Spinal cord (tissue), 9 donors: ENCODE measurements at regions not wholly inside any gene's neighbourhood (a gene's known extent, or its start where the extent isn't known, plus 50 kb on each side); places are given as distances from the start of the nearest gene placed in this dataset.

Experiments used
- DNase-seq, 6 donors: peaks; one replicate each; pipeline versions ENCODE4 v3.0.0 to v3.0.0-alpha.2; 2013 to 2015; ENCODE audit warnings: low spot score in 6 of 6, low read depth in 4 of 6
- H3K27ac ChIP-seq: one replicate; pipeline ENCODE4 v1.5.1; 2013; ENCODE audit warnings: low read depth, low read length, control low read depth
- H3K27me3 ChIP-seq: one replicate; pipeline ENCODE4 v1.6.1; 2013; ENCODE audit warnings: low read length; ENCODE audit not compliant: control insufficient read depth, insufficient read depth
- H3K36me3 ChIP-seq: one replicate; pipeline ENCODE4 v1.6.1; 2013; ENCODE audit warnings: low read length; ENCODE audit not compliant: control insufficient read depth, insufficient read depth
- H3K4me1 ChIP-seq: one replicate; pipeline ENCODE4 v1.6.1; 2013; ENCODE audit warnings: low read length; ENCODE audit not compliant: control insufficient read depth, insufficient read depth
- H3K4me3 ChIP-seq: one replicate; pipeline ENCODE4 v1.5.1; 2013; ENCODE audit warnings: low read depth, low read length, control low read depth
- H3K9me3 ChIP-seq: one replicate; pipeline ENCODE4 v1.6.1; 2013; ENCODE audit warnings: low read length; ENCODE audit not compliant: control insufficient read depth, insufficient read depth
- WGBS: methylation state at CpG from one replicate; pipeline ENCODE4 v1.1.5; 2013; ENCODE audit warnings: missing lambda C conversion rate; ENCODE audit not compliant: insufficient coverage; 5-methylcytosine and 5-hydroxymethylcytosine counted together
- donor health status: healthy.

GRCh38 chr19:30215248-30215647 lies 156.9 kb upstream of the ZNF536 start:
- WGBS, result no CpG with 5 or more reads among the region's 3 CpGs
- no peak for DNase-seq
- no peaks in the 10 kb centered on the region for H3K4me1 ChIP-seq
- no peaks in the 10 kb centered on the region for H3K9me3 ChIP-seq
- no peaks in the 10 kb centered on the region for H3K27me3 ChIP-seq
- H3K36me3 ChIP-seq, result no peaks in the 10 kb centered on the region
- no peak overlapping the region for H3K27ac ChIP-seq
- H3K4me3 ChIP-seq, result no peak overlapping the region

GRCh38 chr19:30216453-30216852 lies 155.7 kb upstream of the ZNF536 start:
- no peaks in the 10 kb centered on the region for H3K9me3 ChIP-seq
- no peaks in the 10 kb centered on the region for H3K4me1 ChIP-seq
- no peak for DNase-seq
- WGBS, result no CpG with 5 or more reads among the region's 4 CpGs
- no peak overlapping the region for H3K27ac ChIP-seq
- H3K4me3 ChIP-seq, result no peak overlapping the region
- H3K27me3 ChIP-seq, result no peaks in the 10 kb centered on the region
- no peaks in the 10 kb centered on the region for H3K36me3 ChIP-seq

GRCh38 chr19:30217461-30217860 lies 154.7 kb upstream of the ZNF536 start:
- 83% methylated on average over 4 of the region's 5 CpGs for WGBS
- Histone ChIP-seq H3K27ac (no peak overlapping the region), H3K27me3 (peaks cover 4% of the 10 kb centered on the region), H3K9me3 (no peaks in the 10 kb centered on the region), H3K4me3 (no peak overlapping the region), H3K36me3 (no peaks in the 10 kb centered on the region), H3K4me1 (peaks cover 5% of the 10 kb centered on the region)
- DNase-seq, result no peak

- Histone ChIP-seq H3K36me3 (no peaks in the 10 kb centered on the region), H3K27ac (no peak overlapping the region), H3K4me1 (peaks cover 19% of the 10 kb centered on the region), H3K9me3 (no peaks in the 10 kb centered on the region), H3K27me3 (peaks cover 14% of the 10 kb centered on the region), H3K4me3 (no peak overlapping the region)
- WGBS, result 88% methylated on average over 5 of the region's 5 CpGs
- DNase-seq, result no peak
Observed at GRCh38 chr19:30219702-30220101, 152.5 kb upstream of the ZNF536 start.

GRCh38 chr19:30221176-30221575 lies 151.0 kb upstream of the ZNF536 start:
- Histone ChIP-seq H3K9me3 (no peaks in the 10 kb centered on the region), H3K4me3 (no peak overlapping the region), H3K4me1 (peaks cover 25% of the 10 kb centered on the region), H3K27ac (no peak overlapping the region), H3K27me3 (peaks cover 22% of the 10 kb centered on the region), H3K36me3 (no peaks in the 10 kb centered on the region)
- no peak for DNase-seq
- WGBS, result 71% methylated on average over 1 of the region's 6 CpGs

- H3K27me3 ChIP-seq, result peaks cover 32% of the 10 kb centered on the region
- peaks cover 32% of the 10 kb centered on the region for H3K4me1 ChIP-seq
- H3K27ac ChIP-seq, result no peak overlapping the region
- WGBS, result 4% methylated on average over 39 of the region's 39 CpGs
- peak in 1 of 6 donors; percentile 47 for DNase-seq
- no peak overlapping the region for H3K4me3 ChIP-seq
- no peaks in the 10 kb centered on the region for H3K36me3 ChIP-seq
- H3K9me3 ChIP-seq, result no peaks in the 10 kb centered on the region
Observed at GRCh38 chr19:30222428-30222873, 149.7 kb upstream of the ZNF536 start.

GRCh38 chr19:30222992-30223865 lies 149.0 kb upstream of the ZNF536 start:
- Histone ChIP-seq H3K36me3 (no peaks in the 10 kb centered on the region), H3K27ac (no peak overlapping the region), H3K27me3 (peaks cover 33% of the 10 kb centered on the region), H3K4me1 (peaks cover 37% of the 10 kb centered on the region), H3K9me3 (no peaks in the 10 kb centered on the region), H3K4me3 (no peak overlapping the region)
- 10% methylated on average over 28 of the region's 36 CpGs for WGBS
- peak in 2 of 6 donors; percentile 60 to 68 for DNase-seq

- peaks cover 34% of the 10 kb centered on the region for H3K27me3 ChIP-seq
- peak in 1 of 6 donors; percentile 15 for DNase-seq
- no peaks in the 10 kb centered on the region for H3K36me3 ChIP-seq
- peaks cover 40% of the 10 kb centered on the region for H3K4me1 ChIP-seq
- 28% methylated on average over 7 of the region's 18 CpGs for WGBS
- H3K9me3 ChIP-seq, result no peaks in the 10 kb centered on the region
- no peak overlapping the region for H3K27ac ChIP-seq
- peak overlapping the region; percentile 60 for H3K4me3 ChIP-seq
Observed at GRCh38 chr19:30223866-30224688, 148.1 kb upstream of the ZNF536 start.

- Histone ChIP-seq H3K4me3 (peak overlapping the region; percentile 60), H3K27me3 (peaks cover 34% of the 10 kb centered on the region), H3K9me3 (no peaks in the 10 kb centered on the region), H3K27ac (peak overlapping the region; percentile 60), H3K4me1 (peaks cover 46% of the 10 kb centered on the region), H3K36me3 (no peaks in the 10 kb centered on the region)
- peak in 3 of 6 donors; percentile 60 to 88 (median 70) for DNase-seq
- WGBS, result 1% methylated on average over 26 of the region's 43 CpGs
Observed at GRCh38 chr19:30224689-30225606, 147.2 kb upstream of the ZNF536 start.
